Fibroblast of pulmonary artery (primary cell): ENCODE measurements at regions not wholly inside any gene's neighbourhood (a gene's known extent, or its start where the extent isn't known, plus 50 kb on each side); places are given as distances from the start of the nearest gene placed in this dataset.
A peak's percentile ranks its signal among the peaks of the same experiment; 100 is the strongest.

Source experiments
- DNase-seq: peaks from one replicate; pipeline ENCODE4 v3.0.0-alpha.2; 2010; ENCODE audit warnings: low read depth
- H3K4me3 ChIP-seq: replicated peaks from 2 replicates; pipeline ENCODE4 v1.5.1; 2011; ENCODE audit warnings: low read depth, mild to moderate bottlenecking, control low read depth, low read length, moderate library complexity
- TF ChIP-seq, protein P1 (sequence below): IDR thresholded peaks from 2 replicates; pipeline ENCODE4 v1.5.1; 2011; ENCODE audit warnings: mild to moderate bottlenecking, control low read depth, low read length, inconsistent platforms; ENCODE audit errors: missing control alignments

DNA sequence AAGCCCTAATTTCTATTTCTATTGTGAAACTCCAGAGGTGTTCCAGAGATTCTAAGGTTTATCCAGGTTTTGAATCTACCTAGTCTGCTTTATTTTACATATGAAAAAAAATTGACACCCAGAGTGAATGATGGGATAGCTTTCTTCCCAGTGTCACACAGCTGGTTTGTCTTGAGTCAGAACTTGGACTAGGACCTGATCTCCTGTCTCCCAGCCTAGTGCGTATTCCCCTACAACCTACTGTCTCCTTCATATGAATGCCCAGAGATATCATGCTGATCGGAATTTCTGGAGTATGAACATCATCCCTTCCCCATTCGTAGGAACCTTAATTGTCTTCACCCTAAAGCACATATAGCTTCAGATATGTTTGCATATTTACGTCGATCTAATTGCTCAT lies 524.2 kb downstream of the SPATA31D1 start:
- no peak overlapping the region for H3K4me3 ChIP-seq
- DNase-seq: no peak
- TF ChIP-seq, protein P1, sequence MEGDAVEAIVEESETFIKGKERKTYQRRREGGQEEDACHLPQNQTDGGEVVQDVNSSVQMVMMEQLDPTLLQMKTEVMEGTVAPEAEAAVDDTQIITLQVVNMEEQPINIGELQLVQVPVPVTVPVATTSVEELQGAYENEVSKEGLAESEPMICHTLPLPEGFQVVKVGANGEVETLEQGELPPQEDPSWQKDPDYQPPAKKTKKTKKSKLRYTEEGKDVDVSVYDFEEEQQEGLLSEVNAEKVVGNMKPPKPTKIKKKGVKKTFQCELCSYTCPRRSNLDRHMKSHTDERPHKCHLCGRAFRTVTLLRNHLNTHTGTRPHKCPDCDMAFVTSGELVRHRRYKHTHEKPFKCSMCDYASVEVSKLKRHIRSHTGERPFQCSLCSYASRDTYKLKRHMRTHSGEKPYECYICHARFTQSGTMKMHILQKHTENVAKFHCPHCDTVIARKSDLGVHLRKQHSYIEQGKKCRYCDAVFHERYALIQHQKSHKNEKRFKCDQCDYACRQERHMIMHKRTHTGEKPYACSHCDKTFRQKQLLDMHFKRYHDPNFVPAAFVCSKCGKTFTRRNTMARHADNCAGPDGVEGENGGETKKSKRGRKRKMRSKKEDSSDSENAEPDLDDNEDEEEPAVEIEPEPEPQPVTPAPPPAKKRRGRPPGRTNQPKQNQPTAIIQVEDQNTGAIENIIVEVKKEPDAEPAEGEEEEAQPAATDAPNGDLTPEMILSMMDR: no peak

DNA sequence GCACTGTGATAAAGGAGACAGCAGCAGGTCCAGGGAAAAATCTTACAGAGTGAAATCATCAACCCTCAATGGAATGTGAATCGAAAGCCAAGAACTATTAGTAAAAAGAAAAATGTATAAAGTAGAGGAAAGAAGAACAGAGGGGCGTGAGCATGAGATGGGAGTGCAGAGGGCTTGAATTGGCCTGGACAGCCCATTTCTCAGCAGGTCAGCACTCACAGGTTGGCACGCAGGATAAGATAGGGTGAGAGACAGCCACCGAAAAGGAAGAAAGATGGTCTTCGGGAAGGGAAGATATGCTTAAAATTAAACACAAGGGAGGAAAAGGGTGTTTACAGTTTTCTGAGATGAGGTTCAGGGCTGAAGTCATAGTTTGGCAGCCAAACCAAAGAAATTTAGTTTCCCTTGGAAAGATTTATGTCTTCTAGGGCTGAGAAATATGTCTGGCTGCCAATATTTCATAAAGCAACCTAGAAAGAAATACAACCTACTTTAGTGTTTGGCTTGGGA lies 524.7 kb downstream of the SPATA31D1 start:
- no peak overlapping the region for H3K4me3 ChIP-seq
- TF ChIP-seq, protein P1: no peak
- peak; percentile 41 for DNase-seq

DNA sequence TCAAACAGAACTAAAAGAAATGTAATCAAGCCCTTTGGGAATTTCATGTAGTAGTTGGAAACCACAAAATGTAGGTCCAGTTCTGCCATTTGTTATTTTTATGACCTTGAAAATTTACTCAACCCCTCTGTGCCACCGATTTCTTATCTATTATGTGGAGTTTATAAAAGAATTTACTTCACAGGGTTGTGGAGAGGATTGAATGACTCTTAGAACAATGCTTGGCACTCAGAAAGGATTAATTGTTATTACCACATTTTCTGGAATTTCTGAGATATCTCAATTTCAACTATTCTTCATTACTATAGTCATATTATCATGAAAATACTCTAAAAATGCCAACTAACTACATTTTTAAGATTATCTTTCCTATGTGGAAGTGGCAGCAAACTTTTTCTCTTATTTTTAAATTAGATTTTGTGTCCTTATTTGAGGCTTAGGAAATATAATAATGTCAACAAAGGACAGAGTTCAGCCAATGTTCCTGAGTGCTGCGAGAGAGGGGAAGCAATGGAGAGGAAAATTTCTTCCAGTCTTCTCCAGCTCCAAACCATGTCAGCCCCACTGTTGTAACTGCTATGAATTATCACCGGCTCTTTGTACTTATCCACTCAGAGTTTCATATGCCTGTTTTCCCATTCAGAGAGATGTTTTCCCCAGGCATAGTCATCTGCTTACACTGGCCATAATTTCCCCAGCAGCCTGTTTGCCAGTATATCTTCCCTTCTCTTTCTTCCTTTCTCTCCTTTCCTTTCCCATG lies 525.6 kb downstream of the SPATA31D1 start:
- TF ChIP-seq, protein P1: no peak
- H3K4me3 ChIP-seq: no peak overlapping the region
- DNase-seq: no peak

DNA sequence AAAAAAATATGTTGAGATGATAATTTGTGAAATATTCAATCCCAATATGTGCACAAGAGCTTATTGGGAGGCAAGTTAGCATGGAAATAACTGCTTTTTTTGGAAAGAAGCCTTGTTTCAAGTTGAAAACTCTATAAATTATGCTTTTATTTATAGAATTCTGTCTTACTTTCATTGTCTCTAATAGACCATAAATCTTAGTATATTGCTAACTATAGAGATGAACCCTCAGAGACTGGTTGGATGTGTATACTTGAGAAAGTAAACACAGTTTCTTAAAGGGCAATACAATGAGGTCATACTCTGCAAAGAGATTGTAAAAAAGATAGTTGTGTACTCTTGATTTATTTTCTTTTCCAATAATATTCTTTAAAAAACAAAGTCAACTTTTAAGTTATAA lies 530.3 kb downstream of the SPATA31D1 start:
- no peak overlapping the region for H3K4me3 ChIP-seq
- DNase-seq: no peak
- TF ChIP-seq, protein P1: no peak

DNA sequence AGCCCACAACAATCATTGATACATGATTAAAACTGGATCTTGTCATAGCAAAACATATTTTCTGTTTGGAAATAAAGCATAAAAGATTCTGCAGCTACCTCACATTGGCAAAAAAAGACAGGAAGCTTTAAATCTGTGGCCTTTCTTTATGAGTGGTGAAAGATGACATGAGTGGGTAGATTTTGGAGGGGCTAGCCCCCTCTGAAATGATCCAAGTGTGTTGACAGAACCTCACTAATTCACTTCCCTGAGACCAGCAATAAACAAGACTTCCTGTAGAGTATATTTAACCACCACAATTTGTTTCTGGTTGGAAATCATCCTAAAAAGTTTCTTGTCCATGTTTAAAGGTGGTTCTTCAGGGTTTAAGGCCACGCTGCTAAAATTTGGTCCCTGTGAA lies 530.8 kb downstream of the SPATA31D1 start:
- DNase-seq: no peak
- TF ChIP-seq, protein P1: no peak
- H3K4me3 ChIP-seq: no peak overlapping the region

DNA sequence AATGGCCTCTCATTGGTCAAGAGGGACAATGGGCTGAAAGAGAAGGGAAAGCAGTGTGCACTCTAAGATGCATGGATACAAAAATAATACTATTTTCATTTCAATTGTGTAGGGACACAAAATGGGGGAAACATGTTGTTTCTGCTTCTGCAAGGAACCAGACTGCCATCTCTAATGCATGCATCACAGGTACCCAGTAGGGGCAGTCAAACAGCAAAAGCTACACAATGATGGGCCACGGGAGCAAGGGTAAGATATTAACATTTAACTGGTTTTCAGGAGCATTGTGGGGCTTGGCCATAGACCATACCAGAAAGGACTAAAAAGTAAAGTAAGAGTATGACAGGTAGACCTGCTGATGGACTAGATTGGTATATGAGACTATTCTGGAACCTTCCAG lies 535.8 kb downstream of the SPATA31D1 start:
- H3K4me3 ChIP-seq: no peak overlapping the region

More for the DNA sequence above, 535.8 kb downstream of the SPATA31D1 start:
- TF ChIP-seq, protein P1: no peak
- no peak for DNase-seq
